ENCODE measurements at regions not wholly inside any gene's neighbourhood (a gene's known extent, or its start where the extent isn't known, plus 50 kb on each side); places are given as distances from the start of the nearest gene placed in this dataset.
A peak's percentile ranks its signal among the peaks of the same experiment; 100 is the strongest.

- no peak overlapping the region for H3K4me3 ChIP-seq (ENCODE audit: low read depth, low read length)
- TF ChIP-seq, protein P1, sequence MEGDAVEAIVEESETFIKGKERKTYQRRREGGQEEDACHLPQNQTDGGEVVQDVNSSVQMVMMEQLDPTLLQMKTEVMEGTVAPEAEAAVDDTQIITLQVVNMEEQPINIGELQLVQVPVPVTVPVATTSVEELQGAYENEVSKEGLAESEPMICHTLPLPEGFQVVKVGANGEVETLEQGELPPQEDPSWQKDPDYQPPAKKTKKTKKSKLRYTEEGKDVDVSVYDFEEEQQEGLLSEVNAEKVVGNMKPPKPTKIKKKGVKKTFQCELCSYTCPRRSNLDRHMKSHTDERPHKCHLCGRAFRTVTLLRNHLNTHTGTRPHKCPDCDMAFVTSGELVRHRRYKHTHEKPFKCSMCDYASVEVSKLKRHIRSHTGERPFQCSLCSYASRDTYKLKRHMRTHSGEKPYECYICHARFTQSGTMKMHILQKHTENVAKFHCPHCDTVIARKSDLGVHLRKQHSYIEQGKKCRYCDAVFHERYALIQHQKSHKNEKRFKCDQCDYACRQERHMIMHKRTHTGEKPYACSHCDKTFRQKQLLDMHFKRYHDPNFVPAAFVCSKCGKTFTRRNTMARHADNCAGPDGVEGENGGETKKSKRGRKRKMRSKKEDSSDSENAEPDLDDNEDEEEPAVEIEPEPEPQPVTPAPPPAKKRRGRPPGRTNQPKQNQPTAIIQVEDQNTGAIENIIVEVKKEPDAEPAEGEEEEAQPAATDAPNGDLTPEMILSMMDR (conservative IDR thresholded peaks at IDR 0.05; ENCODE audit: low read depth, low read length), result no peak
- DNase-seq (ENCODE audit: low read depth), result no peak
Observed at GRCh38 chr20:50280851-50281655, 90.4 kb downstream of the CEBPB start.

DNA sequence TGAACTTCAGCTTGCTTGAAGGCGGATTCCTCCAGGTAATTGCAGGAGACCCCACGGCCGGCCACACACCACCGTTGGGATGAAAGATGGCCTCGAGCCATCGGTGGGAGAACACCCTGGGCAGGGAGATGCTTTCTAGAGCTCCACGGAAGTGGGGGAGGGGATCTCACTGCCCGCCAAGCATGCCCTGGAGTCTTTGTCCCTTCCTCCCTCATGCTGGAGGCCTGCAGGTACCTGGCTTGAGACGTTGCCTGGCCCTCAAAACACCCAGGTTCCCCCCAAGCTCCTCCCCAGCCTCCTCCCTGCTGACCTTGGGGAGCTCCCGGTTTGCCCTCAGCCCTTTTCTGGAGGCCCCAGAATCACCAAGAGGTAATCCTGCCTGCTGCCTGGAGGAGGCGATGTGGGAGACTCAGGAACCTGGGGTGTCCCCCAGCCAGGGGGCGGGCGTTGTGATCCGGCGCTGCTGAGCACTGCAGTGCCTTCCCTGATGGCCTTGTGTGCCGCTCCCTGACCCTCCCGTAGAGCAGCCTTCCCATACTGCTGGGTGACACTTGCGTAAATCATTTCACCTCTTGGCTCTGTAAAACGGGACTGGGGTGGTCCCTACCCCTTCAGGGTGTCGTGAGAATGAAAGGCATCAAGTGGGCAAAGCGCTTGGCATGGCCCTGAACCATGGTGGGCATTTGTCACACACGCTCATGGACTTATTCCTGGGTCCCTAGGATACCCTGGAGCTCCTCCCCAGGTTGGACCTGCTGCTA is 91.4 kb downstream of the CEBPB start:
- TF ChIP-seq, protein P1 (conservative IDR thresholded peaks at IDR 0.05; ENCODE audit: low read depth, low read length), result peak; percentile 19
- no peak overlapping the region for H3K4me3 ChIP-seq (ENCODE audit: low read depth, low read length)
- DNase-seq (ENCODE audit: low read depth), result no peak

DNA sequence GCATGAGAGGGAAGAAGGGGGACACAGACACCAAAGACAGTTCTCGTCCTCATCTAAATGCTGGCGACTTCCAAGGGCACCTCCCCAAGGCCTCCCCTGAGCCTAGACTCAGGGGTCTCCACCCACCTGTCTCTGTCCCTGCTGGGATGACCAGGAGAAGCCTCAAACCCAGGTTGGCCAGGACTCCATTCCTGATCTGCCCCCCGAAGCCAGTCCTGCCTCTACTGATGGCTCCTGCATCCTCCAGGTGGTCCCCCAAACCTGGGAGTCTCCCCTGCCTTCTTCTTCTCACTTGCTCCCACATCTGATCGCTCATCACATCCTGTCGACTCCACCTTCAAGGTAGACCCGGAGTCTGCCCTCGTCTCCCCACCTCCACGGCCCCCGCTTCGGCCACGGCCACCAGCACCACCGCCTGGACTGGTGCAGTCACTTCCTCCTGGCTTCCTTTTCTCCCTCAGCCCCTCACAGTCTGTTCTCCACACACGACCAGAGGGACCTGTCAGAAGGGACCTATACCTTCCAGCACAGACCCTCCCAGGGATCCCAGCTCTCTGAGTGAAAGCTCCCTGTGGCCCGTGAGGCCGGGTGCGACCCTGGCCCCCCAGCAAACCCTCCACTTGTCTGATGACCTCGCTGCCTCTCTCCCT is 92.1 kb downstream of the CEBPB start:
- TF ChIP-seq, protein P1 (conservative IDR thresholded peaks at IDR 0.05; ENCODE audit: low read depth, low read length), result no peak
- DNase-seq (ENCODE audit: low read depth), result no peak
- H3K4me3 ChIP-seq (ENCODE audit: low read depth, low read length), result no peak overlapping the region

- DNase-seq (ENCODE audit: low read depth), result no peak
- H3K4me3 ChIP-seq (ENCODE audit: low read depth, low read length), result no peak overlapping the region
Observed at GRCh38 chr20:50283370-50283769, 92.7 kb downstream of the CEBPB start.

DNA sequence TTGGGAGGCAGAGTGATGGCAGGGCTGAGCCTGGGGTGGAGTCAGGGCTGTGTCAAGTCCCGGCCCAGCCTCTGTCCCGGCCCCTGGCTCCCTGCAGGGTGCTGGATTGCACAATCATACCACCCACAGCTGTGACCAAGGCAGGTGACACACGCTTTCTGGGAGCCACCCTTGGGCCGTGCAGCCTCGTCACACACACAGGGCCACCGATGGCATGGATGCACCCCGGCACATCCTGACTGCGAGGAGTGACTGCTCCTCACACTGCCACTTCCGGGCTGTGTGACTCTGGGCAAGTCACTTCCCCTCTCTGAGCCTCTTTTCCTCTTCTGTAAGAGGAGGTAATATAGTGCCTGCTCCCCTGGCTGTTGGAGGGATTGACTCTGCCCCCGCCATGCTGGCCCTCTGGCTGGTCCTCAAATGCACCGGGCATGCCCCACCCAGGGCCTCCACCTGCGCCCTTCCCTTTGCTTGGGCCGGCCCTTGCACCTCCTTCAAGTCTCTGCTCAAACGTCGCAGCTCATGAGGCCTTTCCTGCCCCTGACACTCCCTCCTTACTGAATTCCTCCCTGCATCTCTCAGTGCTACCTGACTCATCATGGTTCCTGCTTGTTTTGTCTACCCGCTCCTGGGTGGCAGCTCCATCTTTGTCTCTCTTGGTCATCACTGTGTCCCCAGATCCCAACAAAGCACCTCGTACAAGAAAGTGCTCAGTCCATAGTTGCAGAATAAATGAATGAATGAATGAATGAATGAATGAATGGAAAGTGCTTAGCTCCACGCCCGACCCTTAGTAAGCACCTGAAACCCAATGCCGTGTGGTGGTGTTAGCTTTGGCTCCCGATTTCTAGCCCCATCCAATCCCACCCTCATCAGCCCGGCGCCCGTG is 93.5 kb downstream of the CEBPB start:
- peak; percentile 48 for DNase-seq (ENCODE audit: low read depth)
- TF ChIP-seq, protein P1 (conservative IDR thresholded peaks at IDR 0.05; ENCODE audit: low read depth, low read length), result no peak
- H3K4me3 ChIP-seq (ENCODE audit: low read depth, low read length), result no peak overlapping the region

More at GRCh38 chr20:50283370-50283769, 92.7 kb downstream of the CEBPB start:
- TF ChIP-seq, protein P1 (conservative IDR thresholded peaks at IDR 0.05; ENCODE audit: low read depth, low read length), result no peak

DNA sequence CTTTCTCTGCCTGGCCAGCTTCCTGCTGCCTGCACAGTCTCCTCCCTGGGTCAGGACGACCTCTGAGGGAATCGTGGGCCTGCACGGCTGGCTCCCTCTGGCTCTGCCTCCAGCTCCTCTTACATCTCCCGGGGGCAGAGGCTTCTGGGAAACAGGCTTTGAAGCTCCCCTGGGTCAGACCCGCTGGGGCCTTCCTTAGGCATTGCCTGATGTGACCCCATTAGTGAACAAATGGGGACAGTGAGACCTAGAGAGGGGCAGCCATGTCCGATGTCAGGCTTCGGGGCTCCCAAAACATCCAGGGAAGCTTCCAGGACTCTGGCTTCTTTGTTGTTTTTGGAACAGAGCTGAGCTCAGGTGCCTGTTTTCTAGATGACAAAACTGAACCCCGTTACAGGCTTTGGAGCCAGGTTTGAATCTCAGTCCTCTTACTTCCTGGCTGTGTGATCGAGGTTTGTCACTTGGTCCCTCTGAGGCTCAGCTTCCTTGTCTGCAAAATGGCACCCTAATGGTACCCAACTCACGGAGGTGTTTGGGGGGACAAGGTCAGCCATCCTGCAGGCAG is 94.3 kb downstream of the CEBPB start:
- TF ChIP-seq, protein P1 (conservative IDR thresholded peaks at IDR 0.05; ENCODE audit: low read depth, low read length), result no peak
- DNase-seq (ENCODE audit: low read depth), result peak; percentile 60
- H3K4me3 ChIP-seq (ENCODE audit: low read depth, low read length), result no peak overlapping the region

All from choroid plexus epithelial cell (primary cell).